ENCODE measurements at regions not wholly inside any gene's neighbourhood (a gene's known extent, or its start where the extent isn't known, plus 50 kb on each side); places are given as distances from the start of the nearest gene placed in this dataset.
A peak's percentile ranks its signal among the peaks of the same experiment; 100 is the strongest.

- DNase-seq, result no peak
Measured at GRCh38 chr20:16951876-16952275, 203.7 kb downstream of the OTOR start.

GRCh38 chr20:16952965-16953364 is 204.8 kb downstream of the OTOR start:
- no peak for DNase-seq

GRCh38 chr20:16953858-16954257 is 205.7 kb downstream of the OTOR start:
- DNase-seq, result no peak

- no peak for DNase-seq
Measured at GRCh38 chr20:16955462-16955861, 207.3 kb downstream of the OTOR start.

- no peak for DNase-seq
Measured at GRCh38 chr20:16955971-16956370, 207.8 kb downstream of the OTOR start.

GRCh38 chr20:16965401-16965800 is 217.2 kb downstream of the OTOR start:
- DNase-seq, result no peak

- no peak for DNase-seq
Measured at GRCh38 chr20:16966276-16966880, 218.2 kb downstream of the OTOR start.

- DNase-seq, result no peak
Measured at GRCh38 chr20:16968099-16968498, 219.9 kb downstream of the OTOR start.

GRCh38 chr20:16970776-16971175 is 222.6 kb downstream of the OTOR start:
- no peak for DNase-seq

- no peak for DNase-seq
Measured at GRCh38 chr20:16974080-16974854, 226.1 kb downstream of the OTOR start.

- no peak for DNase-seq
Measured at GRCh38 chr20:16974855-16975162, 226.7 kb downstream of the OTOR start.

- no peak for DNase-seq
Measured at GRCh38 chr20:16975682-16976081, 227.5 kb downstream of the OTOR start.

- DNase-seq, result no peak
Measured at GRCh38 chr20:16978497-16978896, 230.3 kb downstream of the OTOR start.

GRCh38 chr20:16982091-16982726 is 234.1 kb downstream of the OTOR start:
- DNase-seq, result no peak

- no peak for DNase-seq
Measured at GRCh38 chr20:16984481-16984880, 236.3 kb downstream of the OTOR start.

- no peak for DNase-seq
Measured at GRCh38 chr20:17003170-17003870, 223.5 kb upstream of the PCSK2 start.

- no peak for DNase-seq
Measured at GRCh38 chr20:17010181-17010580, 216.7 kb upstream of the PCSK2 start.

GRCh38 chr20:17012546-17013226 is 214.2 kb upstream of the PCSK2 start:
- no peak for DNase-seq

GRCh38 chr20:17014217-17014616 is 212.6 kb upstream of the PCSK2 start:
- DNase-seq, result peak; percentile 68

GRCh38 chr20:17014756-17015366 is 212.0 kb upstream of the PCSK2 start:
- DNase-seq, result no peak

- no peak for DNase-seq
Measured at GRCh38 chr20:17017232-17017631, 209.6 kb upstream of the PCSK2 start.

GRCh38 chr20:17021481-17021880 is 205.4 kb upstream of the PCSK2 start:
- DNase-seq, result no peak

- no peak for DNase-seq
Measured at GRCh38 chr20:17023036-17023435, 203.8 kb upstream of the PCSK2 start.
